A549 (cell line): ENCODE measurements at regions not wholly inside any gene's neighbourhood (a gene's known extent, or its start where the extent isn't known, plus 50 kb on each side); places are given as distances from the start of the nearest gene placed in this dataset.
A peak's percentile ranks its signal among the peaks of the same experiment; 100 is the strongest.
"Not testable (repeated sequence)": the region's sequence is repeated elsewhere in the genome, so short reads cannot be mapped to it uniquely, and the experiment has no call there.

Source experiments
- ATAC-seq, 2 experiments: fragments of 200-7000 bp in 1 of 2; fragments of >200 bp in 1 of 2; cut with Nextera tagmentation in 1 of 2; cut with Tn5 transposase in 1 of 2; 3 replicates each; pipeline versions ENCODE4 v1.8.0 to v1.9.1; 2018 to 2020; ENCODE audit warnings: mild to moderate bottlenecking in 1 of 2, moderate library complexity in 1 of 2
- CTCF ChIA-PET: fragments of 300-600 bp; sonication (Branson Sonifier 250); formaldehyde crosslinking; extraction: SDS; loops from one replicate; lab custom pipeline; 2021; ENCODE audit warnings: antibody characterized with exemption, inconsistent platforms; lab: Yijun Ruan, JAX
- POLR2A ChIA-PET: fragments of 350-600 bp; formaldehyde crosslinking; extraction: SDS; loops from one replicate; lab custom pipeline; 2021; ENCODE audit warnings: antibody characterized with exemption, inconsistent platforms; lab: Yijun Ruan, JAX
- DNase-seq, 2 experiments: peaks; one replicate each; pipeline versions ENCODE4 v3.0.0 to v3.0.0-alpha.2; 2011 to 2016; ENCODE audit warnings: low read depth in 1 of 2, low spot score in 1 of 2
- FAIRE-seq: peaks from 2 replicates; lab custom pipeline; 2011; peaks lifted over from hg19 to GRCh38; lab: Jason Lieb, UNC
- H3K27ac ChIP-seq, 2 experiments: fragments of >200 bp; sonication (Bioruptor Twin); formaldehyde crosslinking; 3 replicates each; pipeline ENCODE4 v1.5.1; 2016 to 2017
- H3K4me1 ChIP-seq: fragments of >200 bp; sonication (Bioruptor Twin); formaldehyde crosslinking; 3 replicates; pipeline ENCODE4 v1.6.1; 2016
- H3K4me2 ChIP-seq: fragments of >200 bp; sonication (Bioruptor Twin); formaldehyde crosslinking; 3 replicates; pipeline ENCODE4 v1.6.1; 2016
- H3K4me3 ChIP-seq: fragments of >200 bp; sonication (Bioruptor Twin); formaldehyde crosslinking; 3 replicates; pipeline ENCODE4 v1.5.1; 2016
- H3K9me3 ChIP-seq: fragments of >200 bp; sonication (Bioruptor Twin); formaldehyde crosslinking; 3 replicates; pipeline ENCODE4 v1.6.1; 2016
- RAD21 ChIP-seq, 2 experiments: fragments of >200 bp in 1 of 2; sonication (Bioruptor Twin) in 1 of 2; formaldehyde crosslinking in 1 of 2; IDR thresholded peaks in 1 of 2; conservative IDR thresholded peaks in 1 of 2; 2 replicates in 1 of 2; 3 replicates in 1 of 2; pipeline ENCODE4 v1.6.1; 2012 to 2018; ENCODE audit warnings: inconsistent platforms in 1 of 2
- WGBS: methylation state at CpG from one replicate; pipeline ENCODE4 v1.1.6; 2017; ENCODE audit errors: missing lambda C conversion rate; 5-methylcytosine and 5-hydroxymethylcytosine counted together

- DNase-seq (peak in 1 of 2 experiments; percentile 19), ATAC-seq (0 out of 6 replicates have a peak, but pooled peaks of 1 of the 2 experiments have one; percentile 30)
- H3K4me1 ChIP-seq, FAIRE-seq, H3K4me2 ChIP-seq, H3K27ac ChIP-seq, H3K4me3 ChIP-seq, POLR2A ChIA-PET, CTCF ChIA-PET, H3K9me3 ChIP-seq: not testable (repeated sequence)
- 89% methylated on average over 1 of the region's 1 CpG for WGBS
- peak in 1 of 2 experiments; percentile 17; a peak in 1 of 5 replicates for TF ChIP-seq RAD21 (conservative IDR thresholded peaks at IDR 0.05 in 1 of 2, IDR thresholded peaks at IDR 0.05 in 1 of 2)
Observed at GRCh38 chrY:3060671-3061070, 125.5 kb downstream of the ZFY start.

GRCh38 chrY:3088149-3088548 lies 153.0 kb downstream of the ZFY start:
- POLR2A ChIA-PET, FAIRE-seq: not testable (repeated sequence)

DNA sequence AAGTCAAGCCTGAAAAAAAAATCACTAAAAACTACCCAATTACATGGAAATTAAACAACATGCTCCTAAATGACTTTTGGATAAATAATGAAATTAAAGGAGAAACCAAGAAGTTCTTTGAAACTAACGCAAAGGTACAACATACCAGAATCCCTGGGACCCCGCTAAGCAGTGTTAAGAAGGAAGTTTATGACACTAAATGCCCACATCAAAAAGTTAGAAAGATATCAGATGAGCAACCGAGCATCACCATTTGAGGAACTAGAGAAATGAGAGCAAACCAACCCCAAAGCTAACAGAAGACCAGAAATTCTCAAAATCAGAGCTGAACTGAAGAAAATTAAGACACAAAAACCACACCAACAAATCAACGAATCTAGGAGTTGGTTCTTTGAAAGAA lies 173.5 kb downstream of the ZFY start:
- POLR2A ChIA-PET, H3K9me3 ChIP-seq, H3K4me3 ChIP-seq, CTCF ChIA-PET, ATAC-seq, H3K4me1 ChIP-seq, DNase-seq, H3K4me2 ChIP-seq, H3K27ac ChIP-seq, FAIRE-seq: not testable (repeated sequence)
- WGBS, result 35% methylated on average over 3 of the region's 4 CpGs

More at GRCh38 chrY:3088149-3088548, 153.0 kb downstream of the ZFY start:
- DNase-seq, H3K27ac ChIP-seq, ATAC-seq, H3K4me2 ChIP-seq, H3K4me3 ChIP-seq, CTCF ChIA-PET, H3K9me3 ChIP-seq, H3K4me1 ChIP-seq: not testable (repeated sequence)
- 0% methylated on average over 1 of the region's 2 CpGs for WGBS

DNA sequence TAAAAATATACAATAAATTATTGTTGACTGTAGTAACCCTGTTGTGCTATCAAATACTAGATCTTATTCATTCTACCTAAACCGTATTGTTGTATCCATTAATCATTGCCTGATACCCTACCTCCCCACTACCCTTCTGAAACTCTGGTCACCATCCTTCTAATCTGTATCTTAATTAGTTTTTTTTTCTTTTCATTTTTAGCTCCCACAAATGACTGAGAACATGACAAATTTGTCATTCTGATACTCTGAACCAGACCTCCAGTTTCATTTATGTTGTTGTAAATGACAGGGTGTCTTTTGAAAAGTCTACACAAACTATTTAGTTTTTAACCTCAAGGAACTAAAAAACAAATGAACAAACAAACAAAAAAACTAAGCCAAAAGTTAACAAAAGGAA lies 185.1 kb downstream of the ZFY start:
- FAIRE-seq, H3K9me3 ChIP-seq, H3K4me3 ChIP-seq, CTCF ChIA-PET, H3K4me2 ChIP-seq, DNase-seq, H3K4me1 ChIP-seq, ATAC-seq, POLR2A ChIA-PET, H3K27ac ChIP-seq: not testable (repeated sequence)
- WGBS, result 0% methylated on average over 1 of the region's 1 CpG

DNA sequence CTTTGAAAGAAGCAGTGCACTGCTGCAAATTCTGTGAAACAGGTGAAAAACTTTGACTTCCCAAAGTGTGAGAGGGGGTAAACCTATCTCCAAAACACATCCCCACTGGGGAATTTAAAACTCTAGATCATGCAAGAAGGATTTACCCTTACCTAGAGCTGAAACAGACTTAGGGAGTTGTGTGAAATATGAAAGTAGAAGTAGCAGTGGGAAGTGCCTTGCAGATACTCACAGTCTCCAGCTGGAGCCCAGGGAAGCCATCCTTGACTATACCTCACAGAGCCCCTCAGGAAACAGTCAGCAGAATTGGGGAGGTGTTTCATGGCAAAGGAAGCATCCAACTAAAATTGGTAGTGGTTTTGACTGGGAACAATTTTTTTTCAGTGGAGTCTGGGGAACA lies 185.5 kb downstream of the ZFY start:
- H3K4me2 ChIP-seq, H3K27ac ChIP-seq, ATAC-seq, H3K4me1 ChIP-seq, FAIRE-seq, CTCF ChIA-PET, POLR2A ChIA-PET, DNase-seq, H3K9me3 ChIP-seq, H3K4me3 ChIP-seq: not testable (repeated sequence)

DNA sequence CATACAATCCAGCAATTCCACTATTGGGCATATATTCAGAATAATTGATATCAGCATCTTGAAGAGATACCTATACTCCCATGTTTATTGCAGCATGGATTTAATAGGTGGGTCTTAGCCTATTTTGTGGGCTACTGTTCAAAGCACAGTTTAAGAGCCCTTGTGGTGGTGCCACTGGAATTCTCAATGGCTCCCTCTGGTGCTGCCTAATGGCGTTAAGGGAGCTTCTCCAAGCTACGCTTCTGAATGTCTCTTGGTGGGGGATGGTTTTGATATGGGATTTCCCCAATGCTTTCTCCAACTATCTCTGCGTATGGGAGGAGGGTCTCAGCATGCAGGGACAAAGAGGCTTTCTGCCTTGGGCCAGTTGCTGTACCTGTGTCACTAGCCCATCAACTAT lies 188.3 kb downstream of the ZFY start:
- ATAC-seq (peak in 1 of 2 experiments; percentile 56; a peak in 2 of 6 replicates), DNase-seq (peak in 1 of 2 experiments; percentile 0)
- H3K27ac ChIP-seq, H3K4me1 ChIP-seq, FAIRE-seq, POLR2A ChIA-PET, CTCF ChIA-PET, H3K4me2 ChIP-seq, H3K9me3 ChIP-seq, H3K4me3 ChIP-seq: not testable (repeated sequence)
- WGBS, result 20% methylated on average over 1 of the region's 3 CpGs

DNA sequence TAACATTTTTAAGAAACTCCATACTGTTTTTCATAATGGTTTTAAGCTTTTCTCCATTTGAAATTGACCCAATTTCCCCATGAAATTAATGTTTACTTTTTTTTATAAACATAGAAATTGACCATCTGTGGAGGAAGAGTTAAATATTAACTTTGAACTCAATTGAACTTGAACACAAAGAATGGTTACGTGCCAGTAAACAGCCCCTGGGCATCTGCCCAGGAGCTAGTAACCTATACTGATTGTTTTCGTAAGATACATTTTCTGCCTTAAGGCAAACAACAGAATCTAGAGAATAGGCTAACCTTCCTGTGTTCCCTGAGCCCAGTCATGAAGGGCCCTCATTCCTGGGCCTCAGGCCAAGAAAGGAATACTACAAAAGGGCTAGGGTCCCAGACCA lies 235.9 kb downstream of the ZFY start:
- FAIRE-seq, H3K4me3 ChIP-seq, H3K4me1 ChIP-seq, H3K9me3 ChIP-seq, CTCF ChIA-PET, H3K4me2 ChIP-seq, H3K27ac ChIP-seq, ATAC-seq, DNase-seq, POLR2A ChIA-PET: not testable (repeated sequence)
- WGBS, result 33% methylated on average over 2 of the region's 2 CpGs

DNA sequence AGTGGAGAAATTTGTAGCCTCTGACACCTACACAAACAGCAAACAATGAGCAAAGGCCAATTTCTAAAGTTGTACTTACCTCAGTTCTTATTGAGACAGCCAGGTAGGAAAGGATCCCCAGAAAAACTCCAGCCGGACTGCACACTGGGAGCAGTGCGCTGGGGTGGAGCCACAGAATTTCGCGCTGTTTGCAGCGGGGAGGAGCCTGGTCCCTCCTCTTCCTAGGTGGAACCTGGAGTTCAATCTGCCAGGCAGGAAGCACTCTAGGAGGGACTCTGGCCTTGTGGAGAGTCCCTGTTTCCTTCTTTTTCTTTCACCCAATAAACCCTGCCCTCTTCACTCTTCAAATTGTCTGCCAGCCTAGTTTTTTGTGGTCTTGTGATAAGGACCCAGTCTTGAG lies 259.9 kb downstream of the ZFY start:
- ATAC-seq, H3K4me1 ChIP-seq, H3K4me2 ChIP-seq, DNase-seq, H3K9me3 ChIP-seq, CTCF ChIA-PET, H3K27ac ChIP-seq, H3K4me3 ChIP-seq, FAIRE-seq, POLR2A ChIA-PET: not testable (repeated sequence)
- WGBS, result 91% methylated on average over 4 of the region's 5 CpGs

DNA sequence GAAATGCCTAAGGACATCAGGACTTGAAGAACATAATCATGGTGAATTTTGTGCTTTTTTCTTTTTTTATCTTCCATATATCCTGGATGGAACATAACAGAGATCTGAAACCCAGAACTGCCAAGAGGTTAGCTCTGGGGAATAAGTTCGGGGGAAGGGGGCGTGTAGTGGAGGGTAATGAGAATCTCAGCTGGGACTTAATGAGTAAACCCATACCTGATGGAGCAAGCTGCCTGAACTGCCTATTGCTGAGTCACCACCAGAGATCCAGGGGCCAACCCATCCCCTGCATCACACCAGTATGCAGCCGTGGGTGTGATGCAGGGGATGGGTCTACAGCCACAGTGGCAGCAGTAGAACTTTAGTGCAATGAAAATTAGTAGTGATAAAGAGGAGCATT lies 267.1 kb downstream of the ZFY start:
- POLR2A ChIA-PET, CTCF ChIA-PET, H3K4me2 ChIP-seq, ATAC-seq, FAIRE-seq, H3K9me3 ChIP-seq, H3K4me3 ChIP-seq, H3K4me1 ChIP-seq, H3K27ac ChIP-seq, DNase-seq: not testable (repeated sequence)
- WGBS, result 47% methylated on average over 2 of the region's 3 CpGs

DNA sequence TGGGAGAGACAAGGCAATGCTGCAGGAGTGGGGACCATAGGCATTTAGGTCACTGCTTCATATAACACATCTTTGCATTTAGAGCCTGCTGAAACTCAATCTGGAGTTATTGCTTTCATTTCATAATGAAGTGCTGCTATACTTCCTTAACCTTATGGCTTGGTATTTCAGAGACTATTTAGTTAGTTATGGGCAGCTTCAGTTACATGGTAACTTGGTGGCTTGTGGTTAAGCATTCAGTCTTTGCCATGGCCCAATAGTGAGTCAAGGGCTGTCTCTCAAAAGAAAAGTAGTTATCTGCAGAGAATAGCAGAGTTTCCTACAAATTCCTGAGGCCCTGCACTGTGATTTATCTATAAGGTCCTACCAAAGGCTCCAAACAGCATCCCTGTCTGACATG lies 271.6 kb downstream of the ZFY start:
- DNase-seq, POLR2A ChIA-PET, CTCF ChIA-PET, H3K27ac ChIP-seq, H3K9me3 ChIP-seq, ATAC-seq, FAIRE-seq, H3K4me2 ChIP-seq, H3K4me3 ChIP-seq, H3K4me1 ChIP-seq: not testable (repeated sequence)

DNA sequence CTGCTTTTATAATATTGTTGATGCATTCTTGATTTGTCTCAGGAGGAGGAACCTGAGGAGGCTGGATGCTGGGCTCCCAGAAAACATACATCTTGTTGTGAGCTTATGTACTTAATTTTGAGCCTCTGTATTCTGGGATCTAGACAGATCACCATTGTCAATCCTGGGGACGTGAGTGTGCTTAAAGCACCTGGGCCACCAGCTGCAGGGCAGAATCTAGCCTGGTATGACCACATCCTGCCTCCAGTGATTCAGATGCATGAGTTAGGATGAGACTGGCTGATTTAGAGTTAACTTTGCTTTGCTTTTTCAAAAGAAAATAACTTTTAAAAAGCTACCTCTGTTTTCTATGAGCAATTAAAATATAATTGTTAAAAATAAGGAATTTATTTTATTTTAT lies 278.0 kb downstream of the ZFY start:
- H3K4me3 ChIP-seq, POLR2A ChIA-PET, H3K9me3 ChIP-seq, CTCF ChIA-PET, ATAC-seq, FAIRE-seq, H3K27ac ChIP-seq, DNase-seq, H3K4me2 ChIP-seq, H3K4me1 ChIP-seq: not testable (repeated sequence)
- WGBS, result no CpG with 5 or more reads among the region's 1 CpG

- DNase-seq, ATAC-seq, FAIRE-seq, H3K4me2 ChIP-seq, H3K9me3 ChIP-seq, CTCF ChIA-PET, H3K4me1 ChIP-seq, H3K27ac ChIP-seq, H3K4me3 ChIP-seq, POLR2A ChIA-PET: not testable (repeated sequence)
- WGBS, result 9% methylated on average over 4 of the region's 4 CpGs
Observed at GRCh38 chrY:3218134-3218533, 283.0 kb downstream of the ZFY start.
